ENCODE measurements at regions not wholly inside any gene's neighbourhood (a gene's known extent, or its start where the extent isn't known, plus 50 kb on each side); places are given as distances from the start of the nearest gene placed in this dataset.

GRCh38 chr15:97729270-97729669, 231.2 kb upstream of the ARRDC4 start:
- H3K27ac ChIP-seq: no peak overlapping the region
- peaks cover 0 to 4% (median 0%) of the 10 kb centered on the region in 4 donors for H3K27me3 ChIP-seq
- DNase-seq: no peak
- H3K9me3 ChIP-seq: no peaks in the 10 kb centered on the region
- H3K4me3 ChIP-seq: no peak overlapping the region
- H3K36me3 ChIP-seq: no peaks in the 10 kb centered on the region
- intact Hi-C loops (cut with DNase I): no loop called here
- ATAC-seq: no peak
- FAIRE-seq: no peak
- H3K4me1 ChIP-seq: no peaks in the 10 kb centered on the region
- 69 to 75% methylated on average over 7 of the region's 7 CpGs for WGBS, 2 donors
- no peak for TF ChIP-seq CTCF (IDR thresholded peaks at IDR 0.05)

GRCh38 chr15:97730315-97730714, 230.2 kb upstream of the ARRDC4 start:
- Histone ChIP-seq H3K27ac (no peak overlapping the region), H3K36me3 (no peaks in the 10 kb centered on the region), H3K27me3 (peaks cover 0 to 4% (median 0%) of the 10 kb centered on the region in 4 donors), H3K4me1 (no peaks in the 10 kb centered on the region), H3K4me3 (no peak overlapping the region), H3K9me3 (no peaks in the 10 kb centered on the region)
- intact Hi-C loops (cut with DNase I): no loop called here
- ATAC-seq: no peak
- FAIRE-seq: no peak
- TF ChIP-seq CTCF (IDR thresholded peaks at IDR 0.05): no peak
- DNase-seq: no peak
- 72 to 92% methylated on average over 1 of the region's 1 CpG for WGBS, 2 donors

- no peaks in the 10 kb centered on the region for H3K27me3 ChIP-seq
- intact Hi-C loops (cut with DNase I): no loop called here
- FAIRE-seq: no peak
- H3K9me3 ChIP-seq: no peaks in the 10 kb centered on the region
- 92 to 95% methylated on average over 3 of the region's 3 CpGs for WGBS, 2 donors
- no peak overlapping the region for H3K27ac ChIP-seq
- ATAC-seq: no peak
- H3K4me3 ChIP-seq: no peak overlapping the region
- no peak for TF ChIP-seq CTCF (IDR thresholded peaks at IDR 0.05)
- no peaks in the 10 kb centered on the region for H3K4me1 ChIP-seq
- DNase-seq: no peak
- no peaks in the 10 kb centered on the region for H3K36me3 ChIP-seq
Measured at GRCh38 chr15:97731859-97732258, 228.6 kb upstream of the ARRDC4 start.

GRCh38 chr15:97733373-97733772, 227.1 kb upstream of the ARRDC4 start:
- TF ChIP-seq CTCF (IDR thresholded peaks at IDR 0.05): no peak
- Histone ChIP-seq H3K4me1 (no peaks in the 10 kb centered on the region), H3K27ac (no peak overlapping the region), H3K36me3 (no peaks in the 10 kb centered on the region), H3K27me3 (no peaks in the 10 kb centered on the region), H3K9me3 (no peaks in the 10 kb centered on the region), H3K4me3 (no peak overlapping the region)
- 71 to 75% methylated on average over 3 of the region's 3 CpGs for WGBS, 2 donors
- no peak for DNase-seq
- ATAC-seq: no peak
- intact Hi-C loops (cut with DNase I): no loop called here
- no peak for FAIRE-seq

GRCh38 chr15:97736748-97737147, 223.8 kb upstream of the ARRDC4 start:
- no peak overlapping the region for H3K4me3 ChIP-seq
- no peaks in the 10 kb centered on the region for H3K9me3 ChIP-seq
- FAIRE-seq: no peak
- intact Hi-C loops (cut with DNase I): no loop called here
- no peaks in the 10 kb centered on the region for H3K4me1 ChIP-seq
- 61 to 71% methylated on average over 3 of the region's 3 CpGs for WGBS, 2 donors
- no peak overlapping the region for H3K27ac ChIP-seq
- no peak for DNase-seq
- no peak for ATAC-seq
- H3K27me3 ChIP-seq: no peaks in the 10 kb centered on the region
- no peak for TF ChIP-seq CTCF (IDR thresholded peaks at IDR 0.05)
- no peaks in the 10 kb centered on the region for H3K36me3 ChIP-seq
